Stomach (tissue), 4 donors: ENCODE measurements at regions not wholly inside any gene's neighbourhood (a gene's known extent, or its start where the extent isn't known, plus 50 kb on each side); places are given as distances from the start of the nearest gene placed in this dataset.

Source experiments
- CTCF ChIP-seq, 7 experiments: fragments of 450-650 bp in 4 of 7; fragments of 200-600 bp in 3 of 7; sonication (generic) in 3 of 7; IDR thresholded peaks; one replicate each; pipeline ENCODE4 v1.5.1; 2016 to 2019; ENCODE audit warnings: antibody characterized with exemption in 7 of 7, control low read depth in 2 of 7, mild to moderate bottlenecking in 1 of 7
- EP300 ChIP-seq: sonication (generic); formaldehyde crosslinking; IDR thresholded peaks from one replicate; pipeline ENCODE4 v1.6.1; 2017; ENCODE audit warnings: antibody characterized with exemption
- POLR2A ChIP-seq, 4 donors: fragments of 450-650 bp; IDR thresholded peaks; one replicate each; pipeline ENCODE4 v1.6.1; 2016; ENCODE audit warnings: antibody characterized with exemption in 4 of 4, control low read depth in 2 of 4, mild to moderate bottlenecking in 1 of 4, moderate library complexity in 1 of 4

- TF ChIP-seq POLR2A (IDR thresholded peaks at IDR 0.05) = no peak
- no peak for TF ChIP-seq CTCF (IDR thresholded peaks at IDR 0.05)
- no peak for TF ChIP-seq EP300
Observed at GRCh38 chr12:60184096-60184495, 588.3 kb downstream of the SLC16A7 start.
